ENCODE measurements at regions not wholly inside any gene's neighbourhood (a gene's known extent, or its start where the extent isn't known, plus 50 kb on each side); places are given as distances from the start of the nearest gene placed in this dataset.
"Not testable (repeated sequence)": the region's sequence is repeated elsewhere in the genome, so short reads cannot be mapped to it uniquely, and the experiment has no call there.

DNA sequence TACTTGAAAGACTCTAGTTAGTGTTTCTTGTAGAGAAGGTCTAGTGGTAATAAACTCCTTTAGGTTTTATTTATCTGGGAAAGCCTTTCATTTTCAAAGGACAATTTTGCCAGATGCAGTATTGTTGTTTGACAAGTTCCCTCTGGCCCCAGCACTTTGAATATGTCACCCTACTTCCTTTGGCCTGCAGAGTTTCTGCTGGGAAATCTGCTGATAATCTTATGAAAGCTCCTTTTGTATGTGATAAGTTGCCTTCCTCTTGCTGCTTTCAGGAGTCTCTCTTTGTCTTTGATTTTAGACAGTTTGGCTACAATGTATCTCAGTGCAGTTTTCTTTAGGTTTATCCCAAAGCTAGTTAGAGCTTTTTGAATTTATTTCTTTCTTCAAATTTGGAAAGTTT is 106.2 kb upstream of the L3MBTL4 start:
- no peak for DNase-seq (ENCODE audit: low read depth, low spot score)
- no peak overlapping the region for H3K4me3 ChIP-seq (ENCODE audit: low read length)

DNA sequence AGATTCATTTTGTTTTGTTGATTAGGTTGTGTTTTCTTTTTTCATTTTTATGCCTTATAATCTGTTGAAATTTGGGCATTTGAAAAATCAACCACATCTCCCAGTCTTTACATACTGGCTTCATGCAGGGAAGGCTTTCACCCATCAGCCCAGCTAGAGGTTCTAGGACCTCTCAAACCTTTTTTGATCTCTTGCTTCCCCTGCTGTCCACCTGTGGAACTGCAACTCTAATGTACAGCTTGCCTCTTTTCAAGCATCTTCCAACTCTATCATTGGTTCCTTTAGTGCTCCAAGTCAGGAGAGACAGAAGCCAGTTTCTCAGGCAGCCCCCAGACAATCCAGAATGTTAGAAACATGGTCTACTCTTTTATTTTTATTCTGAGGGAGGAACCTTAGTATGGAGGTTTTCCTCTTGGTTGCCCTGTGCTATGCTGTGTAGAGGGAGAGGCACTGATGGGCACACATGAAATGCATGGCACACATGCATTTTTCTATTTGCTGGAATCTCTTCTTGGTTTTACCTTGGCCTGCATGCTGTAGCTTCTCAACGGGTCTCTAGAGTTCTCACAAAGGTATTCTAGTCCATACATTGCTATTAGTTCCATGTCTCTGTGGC is 107.2 kb upstream of the L3MBTL4 start:
- DNase-seq (ENCODE audit: low read depth, low spot score), result peak; percentile 42
- no peak overlapping the region for H3K4me3 ChIP-seq (ENCODE audit: low read length)

DNA sequence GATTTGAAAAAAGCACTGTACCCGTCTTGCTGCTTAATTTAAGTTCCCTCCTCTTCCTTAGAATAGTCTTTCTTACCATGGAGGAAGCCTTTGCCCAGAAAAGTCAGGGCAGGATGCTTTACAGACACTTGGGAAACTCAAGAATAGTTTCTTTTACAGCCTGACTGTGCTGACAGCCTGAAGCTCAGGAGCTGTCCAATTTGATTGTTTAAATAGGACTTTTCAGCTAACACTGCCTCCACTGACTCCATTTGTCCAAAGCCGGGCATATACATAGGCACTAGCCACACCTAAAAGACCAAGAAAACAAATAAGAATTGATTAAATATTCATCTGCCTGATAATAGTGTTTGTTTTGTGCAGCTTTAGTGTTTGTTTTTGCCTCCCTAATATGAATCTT is 110.9 kb upstream of the L3MBTL4 start:
- no peak overlapping the region for H3K4me3 ChIP-seq (ENCODE audit: low read length)
- no peak for DNase-seq (ENCODE audit: low read depth, low spot score)

DNA sequence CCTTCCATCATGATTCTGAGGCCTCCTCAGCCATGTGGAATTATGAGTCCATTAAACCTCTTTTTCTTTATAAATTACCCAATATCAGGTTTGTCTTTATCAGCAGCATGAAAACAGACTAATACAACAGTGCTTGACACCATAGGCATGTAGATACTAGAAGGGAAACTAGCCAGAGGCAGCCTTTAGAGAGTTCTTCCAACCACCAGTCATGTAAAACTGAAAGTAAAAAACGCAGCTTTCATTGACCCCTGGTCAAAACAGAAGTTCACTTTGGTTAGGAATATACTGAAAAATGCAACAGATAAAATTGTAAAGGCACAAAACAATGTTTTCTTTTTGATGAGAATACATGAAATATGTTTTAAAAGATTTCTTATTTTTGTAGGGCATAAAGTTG is 122.8 kb upstream of the L3MBTL4 start:
- DNase-seq (ENCODE audit: low read depth, low spot score), result no peak

DNA sequence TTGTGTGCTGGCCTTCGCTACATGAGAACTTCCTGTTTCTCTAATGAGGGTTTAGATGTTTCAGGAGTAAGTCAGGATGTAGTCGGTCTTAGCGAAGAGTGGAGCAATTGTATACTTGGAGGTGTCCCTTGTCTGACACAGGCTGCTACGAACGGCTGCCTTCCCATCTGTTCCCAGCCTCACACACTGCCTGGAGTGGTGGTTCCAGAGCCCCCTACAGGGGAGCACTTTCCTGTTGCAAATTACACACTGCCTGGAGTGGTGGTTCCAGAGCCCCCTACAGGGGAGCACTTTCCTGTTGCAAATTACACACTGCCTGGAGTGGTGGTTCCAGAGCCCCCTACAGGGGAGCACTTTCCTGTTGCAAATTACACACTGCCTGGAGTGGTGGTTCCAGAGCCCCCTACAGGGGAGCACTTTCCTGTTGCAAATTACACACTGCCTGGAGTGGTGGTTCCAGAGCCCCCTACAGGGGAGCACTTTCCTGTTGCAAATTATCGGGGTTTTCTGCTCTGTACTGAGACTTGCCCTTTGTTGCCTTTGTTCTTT is 126.5 kb upstream of the L3MBTL4 start:
- not testable (repeated sequence) for DNase-seq (ENCODE audit: low read depth, low spot score); H3K4me3 ChIP-seq (ENCODE audit: low read length)

More for the DNA sequence above, 122.8 kb upstream of the L3MBTL4 start:
- no peak overlapping the region for H3K4me3 ChIP-seq (ENCODE audit: low read length)

DNA sequence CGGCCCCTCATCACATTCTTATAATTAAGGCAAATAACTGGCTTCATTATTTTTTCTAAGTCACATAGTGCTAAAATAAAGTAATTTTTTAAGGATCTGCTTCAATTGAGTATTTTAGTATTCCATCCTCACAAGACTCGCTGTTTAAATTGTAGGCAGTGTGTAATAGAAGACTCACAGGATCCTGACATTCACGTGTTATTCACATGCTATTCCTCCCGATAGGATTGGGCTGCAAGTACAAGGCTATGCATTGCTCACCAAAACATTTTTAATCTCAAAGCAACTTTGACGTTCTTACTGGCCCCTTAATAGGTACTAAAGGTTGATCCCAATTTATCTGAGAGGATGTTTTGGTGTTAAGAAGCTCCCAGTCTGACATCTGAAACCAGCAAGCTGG is 127.6 kb upstream of the L3MBTL4 start:
- DNase-seq (ENCODE audit: low read depth, low spot score), result no peak
- no peak overlapping the region for H3K4me3 ChIP-seq (ENCODE audit: low read length)

DNA sequence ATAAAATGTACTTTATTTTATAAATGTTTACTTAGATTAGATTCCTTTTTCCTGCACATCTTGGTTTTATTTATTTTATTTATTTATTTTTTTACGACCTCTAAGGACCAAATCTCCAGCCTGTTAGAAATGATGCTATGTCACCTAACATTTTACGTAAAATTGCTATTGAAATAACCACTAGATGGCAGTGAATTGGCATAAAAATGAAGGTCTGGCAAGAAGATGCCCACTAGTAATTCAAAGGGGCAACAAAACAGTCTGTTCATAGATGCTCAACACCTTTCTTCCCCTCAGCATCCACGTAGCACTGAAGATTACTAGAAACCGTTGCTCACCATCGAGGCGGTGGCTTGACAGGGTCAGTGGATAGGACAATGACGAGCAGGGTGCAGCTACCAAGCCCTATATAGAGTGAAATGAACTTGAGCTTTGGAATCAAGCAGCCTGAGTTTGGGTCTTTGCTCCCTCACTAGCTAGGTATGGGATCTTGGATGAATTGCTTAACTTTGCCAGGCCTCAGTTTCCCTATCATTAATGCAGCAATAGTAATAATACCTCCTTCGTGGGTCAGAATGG is 128.7 kb upstream of the L3MBTL4 start:
- DNase-seq (ENCODE audit: low read depth, low spot score), result peak; percentile 22
- no peak overlapping the region for H3K4me3 ChIP-seq (ENCODE audit: low read length)

DNA sequence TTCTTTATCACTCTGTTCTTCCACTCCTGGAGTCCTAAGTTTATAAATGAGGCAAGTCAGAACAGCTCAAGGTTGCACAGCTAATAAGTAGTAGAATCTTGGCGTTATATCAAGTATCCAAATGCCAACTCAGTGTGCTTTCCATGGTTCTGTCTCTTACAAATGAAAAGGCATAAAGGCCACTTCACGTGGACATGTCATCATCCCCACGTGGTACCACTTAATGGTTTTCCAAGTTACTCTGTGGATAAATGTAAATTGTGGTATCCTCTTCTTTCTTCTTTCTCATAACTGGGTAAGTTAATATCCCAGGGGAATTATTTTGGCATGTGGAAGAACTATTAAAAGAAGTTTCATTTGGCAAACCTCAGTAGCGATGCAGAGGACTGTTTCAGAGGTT is 131.5 kb upstream of the L3MBTL4 start:
- H3K4me3 ChIP-seq (ENCODE audit: low read length), result no peak overlapping the region
- DNase-seq (ENCODE audit: low read depth, low spot score), result no peak

DNA sequence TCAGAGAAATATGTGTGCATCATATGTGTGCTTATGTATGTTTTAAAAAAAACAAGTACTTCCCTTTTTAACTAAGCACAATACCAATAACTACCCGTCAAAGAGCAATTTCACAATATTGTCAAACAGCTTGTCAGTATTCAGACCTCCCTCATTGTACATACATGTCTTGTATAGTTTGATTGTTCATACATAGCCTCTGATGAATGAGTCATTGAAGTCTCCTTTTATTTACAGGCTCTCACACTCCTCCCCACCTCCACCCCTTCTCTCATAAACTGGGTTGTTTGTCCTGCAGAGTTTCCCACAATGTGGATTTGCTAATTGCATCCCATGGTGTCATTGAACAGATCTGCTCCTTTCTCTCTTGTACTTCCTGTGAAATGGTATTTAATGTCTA is 132.8 kb upstream of the L3MBTL4 start:
- no peak overlapping the region for H3K4me3 ChIP-seq (ENCODE audit: low read length)
- no peak for DNase-seq (ENCODE audit: low read depth, low spot score)

DNA sequence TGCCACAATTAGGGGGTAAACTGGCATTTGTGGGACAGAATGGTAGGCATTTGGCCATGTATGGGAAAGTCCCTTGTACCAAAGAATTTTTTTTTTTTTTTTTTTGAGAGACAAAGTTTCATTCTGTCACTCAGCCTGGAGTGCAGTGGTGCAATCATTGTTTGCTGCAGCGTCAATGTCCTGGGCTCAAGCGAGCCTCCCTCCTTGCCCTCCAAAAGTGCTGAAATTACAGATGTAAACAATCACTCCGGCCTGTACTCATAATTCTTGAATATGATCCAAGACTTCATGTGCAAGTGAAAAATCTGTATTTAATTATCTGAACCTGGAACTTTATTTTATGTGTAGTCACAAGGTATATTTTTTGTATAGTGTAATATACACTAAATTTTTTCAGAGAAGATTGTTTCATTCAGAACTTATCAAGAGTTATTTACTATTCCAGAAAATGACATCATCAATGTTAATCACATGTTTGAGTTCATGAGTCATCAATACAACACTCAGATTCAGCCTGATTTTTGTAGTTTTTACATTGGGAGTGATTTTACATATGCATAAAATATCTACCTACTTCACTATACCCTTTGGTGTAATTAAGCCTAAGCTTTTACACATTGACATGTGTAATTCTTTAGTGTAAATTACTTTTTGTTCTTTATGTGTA is 138.7 kb upstream of the L3MBTL4 start:
- H3K4me3 ChIP-seq (ENCODE audit: low read length), result no peak overlapping the region
- no peak for DNase-seq (ENCODE audit: low read depth, low spot score)

DNA sequence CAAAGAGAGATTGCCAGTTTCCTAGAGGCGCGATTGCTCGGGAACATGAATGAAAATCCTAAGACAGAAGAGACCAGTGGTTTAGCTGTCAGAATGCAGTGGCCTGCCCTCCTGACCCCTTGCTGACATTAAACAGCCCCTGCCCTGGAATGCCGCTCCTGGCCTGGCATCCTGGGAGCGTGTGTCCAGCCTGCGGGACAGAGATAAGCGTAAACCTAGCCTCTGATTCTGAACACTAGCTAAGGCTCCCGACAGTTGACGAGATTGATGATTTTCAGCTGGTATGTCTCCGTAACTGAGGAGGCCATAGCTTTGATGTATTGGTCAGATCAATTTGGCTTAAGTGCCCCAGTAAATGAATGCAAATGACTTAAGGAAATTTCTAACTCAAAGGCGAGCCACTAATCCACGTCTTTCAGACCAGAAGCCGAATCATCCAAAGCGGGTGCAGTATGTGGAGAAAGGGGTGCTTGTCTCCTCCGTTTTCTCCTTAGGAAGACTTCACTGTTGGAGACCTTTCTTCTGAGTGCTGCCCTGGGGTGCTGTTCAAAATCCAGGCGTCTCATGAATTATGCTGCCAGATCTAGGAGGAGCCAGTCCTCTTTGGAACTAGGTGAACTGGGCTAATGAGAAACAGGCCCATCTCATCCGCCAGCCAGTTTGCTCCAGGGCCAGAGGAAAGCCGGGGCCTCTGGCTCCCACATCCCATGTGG is 142.5 kb upstream of the L3MBTL4 start:
- H3K4me3 ChIP-seq (ENCODE audit: low read length), result no peak overlapping the region
- DNase-seq (ENCODE audit: low read depth, low spot score), result no peak

DNA sequence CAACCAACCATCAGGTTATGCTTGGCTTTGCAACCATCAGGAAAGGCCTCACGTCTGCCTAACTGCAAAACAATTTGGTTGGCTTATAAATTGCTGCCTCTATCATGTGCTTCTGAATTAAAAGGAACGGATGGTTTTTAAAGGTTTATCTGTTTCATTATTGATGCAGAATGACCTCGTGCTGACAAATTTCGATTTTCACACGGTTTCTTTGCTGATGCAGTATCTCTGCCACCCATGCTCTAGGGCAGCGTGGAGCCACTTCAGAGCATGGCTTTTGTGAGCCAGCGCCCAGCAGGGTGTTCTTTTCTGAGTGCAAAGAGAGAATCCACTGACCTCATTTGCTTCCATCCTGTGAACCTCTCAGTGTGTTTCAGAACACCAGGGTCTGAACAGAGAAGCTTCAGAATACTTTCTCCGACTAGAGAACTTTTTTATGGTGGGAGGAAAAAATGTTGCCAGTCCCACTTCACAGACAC is 143.1 kb upstream of the L3MBTL4 start:
- DNase-seq (ENCODE audit: low read depth, low spot score), result no peak
- no peak overlapping the region for H3K4me3 ChIP-seq (ENCODE audit: low read length)

DNA sequence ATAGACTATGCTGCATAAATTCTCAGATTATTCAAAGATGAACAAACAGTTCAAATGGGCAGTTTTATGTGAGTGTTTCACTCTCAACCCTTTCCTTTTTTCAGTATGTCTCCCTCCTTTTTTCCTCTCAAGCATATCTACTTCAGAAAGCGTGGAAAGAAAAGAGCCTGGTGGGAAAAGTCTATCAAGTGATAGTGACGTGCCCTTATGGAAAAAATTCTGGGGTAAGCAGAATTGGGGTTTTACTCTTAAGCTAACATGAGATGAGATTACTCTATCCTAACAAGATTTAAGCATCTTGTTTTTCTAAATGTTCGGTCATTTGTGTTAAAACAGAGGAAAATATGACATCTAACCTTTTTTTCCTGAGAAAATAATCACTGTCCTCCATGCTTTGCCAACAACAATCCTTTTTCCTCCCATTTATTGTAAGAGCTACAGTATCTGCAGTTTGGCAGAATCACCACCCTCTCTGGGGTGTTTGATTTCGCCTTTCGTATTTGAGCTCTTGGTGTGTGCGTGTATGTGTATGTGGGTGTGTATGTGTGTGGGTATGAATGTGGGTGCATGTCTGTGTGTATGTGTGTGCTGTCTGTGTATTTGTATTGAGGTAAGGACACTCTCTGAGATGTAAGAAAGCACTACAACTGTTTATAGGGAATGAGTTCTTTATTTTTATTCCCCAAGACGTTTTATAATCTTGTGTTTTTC is 143.9 kb upstream of the L3MBTL4 start:
- H3K4me3 ChIP-seq (ENCODE audit: low read length), result no peak overlapping the region
- DNase-seq (ENCODE audit: low read depth, low spot score), result no peak

DNA sequence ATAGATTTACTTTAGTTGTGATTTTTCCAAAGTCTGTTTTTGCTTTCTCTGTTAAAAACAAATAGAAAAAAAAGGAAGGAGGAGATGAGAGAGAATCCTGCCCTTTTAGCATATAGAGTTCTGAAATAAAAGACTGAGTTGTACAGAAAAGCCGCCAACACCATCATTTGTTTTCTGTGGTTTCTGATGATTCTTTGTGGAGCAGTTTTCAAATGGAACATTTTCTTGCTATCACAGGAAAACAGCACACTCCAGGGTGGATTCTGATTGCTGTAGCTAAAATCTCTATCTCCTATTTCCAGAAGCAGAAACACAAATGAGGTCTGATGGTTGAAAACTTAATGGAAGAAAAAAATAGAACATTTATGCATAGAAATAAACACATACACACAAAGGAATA is 144.6 kb upstream of the L3MBTL4 start:
- H3K4me3 ChIP-seq (ENCODE audit: low read length), result no peak overlapping the region
- DNase-seq (ENCODE audit: low read depth, low spot score), result no peak

DNA sequence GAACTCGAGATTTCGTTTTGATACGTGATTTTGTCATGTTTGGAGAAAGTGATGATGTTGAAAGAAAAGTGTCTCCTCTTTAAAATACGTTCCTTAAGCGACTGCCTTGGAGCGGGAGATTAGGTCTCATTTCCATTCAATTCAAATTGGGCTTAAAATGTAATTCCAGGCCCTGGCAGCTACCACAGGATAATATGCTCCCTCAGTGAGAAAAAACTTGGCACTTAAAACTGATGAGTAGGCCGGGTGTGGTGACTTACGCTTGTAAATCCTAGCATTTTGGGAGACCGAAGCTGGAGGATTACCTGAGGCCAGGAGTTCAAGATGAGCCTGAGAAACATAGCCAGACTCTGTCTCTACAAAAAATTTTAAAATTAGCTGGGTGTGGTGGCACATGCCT is 146.3 kb upstream of the L3MBTL4 start:
- H3K4me3 ChIP-seq (ENCODE audit: low read length), result no peak overlapping the region
- DNase-seq (ENCODE audit: low read depth, low spot score), result no peak

DNA sequence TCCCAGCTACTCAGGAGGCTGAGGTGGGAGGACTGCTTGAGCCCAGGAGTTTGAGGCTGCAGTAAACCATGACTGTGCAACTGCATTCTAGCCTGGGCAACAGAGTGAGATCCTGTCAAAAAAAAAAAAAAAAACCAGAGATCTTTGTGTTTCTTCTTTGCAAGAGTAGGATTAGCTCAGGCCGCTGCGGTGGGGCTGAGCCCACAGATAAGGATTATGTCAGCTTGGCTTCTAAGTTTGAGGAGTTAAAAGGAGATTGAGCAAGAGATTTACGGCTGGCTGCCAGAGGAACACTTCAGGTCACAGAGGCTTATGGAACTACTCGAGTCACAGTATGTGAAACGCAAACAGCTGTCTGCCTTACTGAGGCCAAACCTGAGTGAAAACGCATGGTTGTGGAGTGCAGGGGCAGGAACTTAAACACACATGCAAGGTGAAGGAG is 146.7 kb upstream of the L3MBTL4 start:
- DNase-seq (ENCODE audit: low read depth, low spot score), result peak; percentile 6
- no peak overlapping the region for H3K4me3 ChIP-seq (ENCODE audit: low read length)

DNA sequence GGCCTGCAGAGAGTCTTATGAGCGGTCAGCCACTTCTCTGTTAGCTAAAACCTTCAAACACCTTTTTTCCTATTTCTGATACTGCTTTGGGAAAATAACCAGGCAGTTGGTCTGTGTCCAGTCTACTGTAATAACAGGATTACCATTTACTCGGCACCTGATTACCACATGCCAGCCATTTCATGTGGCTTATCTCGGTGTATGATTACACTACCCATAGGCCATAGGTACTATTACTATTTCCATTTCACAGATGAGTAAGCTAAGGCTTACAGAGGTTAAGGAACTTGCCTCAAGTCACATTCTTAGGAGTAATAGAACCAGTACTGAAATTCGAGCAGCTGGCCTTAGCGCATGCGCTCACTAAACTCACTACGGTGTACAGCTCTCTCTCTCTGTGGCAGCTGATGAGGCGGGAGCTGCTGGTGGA is 147.2 kb upstream of the L3MBTL4 start:
- no peak overlapping the region for H3K4me3 ChIP-seq (ENCODE audit: low read length)
- DNase-seq (ENCODE audit: low read depth, low spot score), result no peak

DNA sequence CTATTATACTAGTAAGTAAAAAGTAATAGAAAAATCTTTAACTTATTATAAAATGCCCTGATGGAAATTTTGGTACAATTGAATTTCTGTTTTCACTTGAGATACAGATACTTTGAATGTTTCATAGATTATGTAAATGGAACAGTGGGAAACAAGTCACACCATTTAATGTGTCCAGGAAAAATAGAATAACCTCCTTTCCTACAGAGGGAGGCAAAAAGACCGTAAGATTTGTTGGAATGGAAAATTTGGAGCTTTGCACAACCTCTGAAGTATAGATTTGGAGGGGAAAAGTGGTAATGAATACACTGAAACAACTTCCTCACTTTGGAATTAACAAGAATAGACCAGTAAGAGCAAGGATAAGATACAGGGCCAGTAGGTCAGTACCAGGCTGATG is 149.2 kb upstream of the L3MBTL4 start:
- no peak for DNase-seq (ENCODE audit: low read depth, low spot score)
- H3K4me3 ChIP-seq (ENCODE audit: low read length), result no peak overlapping the region
